ENCODE measurements at regions not wholly inside any gene's neighbourhood (a gene's known extent, or its start where the extent isn't known, plus 50 kb on each side); places are given as distances from the start of the nearest gene placed in this dataset.
"Not testable (repeated sequence)": the region's sequence is repeated elsewhere in the genome, so short reads cannot be mapped to it uniquely, and the experiment has no call there.

- Histone ChIP-seq H3K4me2 (peak overlapping the region; percentile 51), H3K27ac (peak overlapping the region; percentile 79), H2AFZ (peak overlapping the region; percentile 83), H3K4me3 (peak overlapping the region; percentile 70)
- H3F3A ChIP-seq (ENCODE audit: insufficient read depth, low read depth); intact Hi-C loops (cut with micrococcal nuclease; ENCODE audit: unreplicated experiment); H3K9me2 ChIP-seq (ENCODE audit: insufficient read depth); H3K36me3 ChIP-seq (ENCODE audit: low read depth); H4K20me1 ChIP-seq (ENCODE audit: insufficient read depth); BruUV-seq (replicated peaks); H3K27me3 ChIP-seq (ENCODE audit: insufficient read depth, low read depth); H3K4me1 ChIP-seq (replicated peaks; ENCODE audit: insufficient read depth); H3K79me2 ChIP-seq (ENCODE audit: low read depth); H3K9me3 ChIP-seq (ENCODE audit: insufficient read depth, low read depth): not testable (repeated sequence)
- ChIA-PET POLR2A (ENCODE audit: unreplicated experiment) (interaction anchor here (0.6 to 0.7 kb wide), 3 partner anchors 245 to 344 kb away, joined by 5 to 30 read pairs (median 23); partner anchors contain the start of gene VWA3A), CTCF (interaction anchor here (0.9 kb wide), 1 partner anchor 84 kb away, joined by 4 read pairs; no protein-coding TSS in a partner anchor)
- peak; percentile 45 to 85 for DNase-seq
Measured at GRCh38 chr16:22436823-22437652, 62.6 kb upstream of the CDR2 start.

GRCh38 chr16:22436326-22436822 is 62.0 kb upstream of the CDR2 start:
- H3K36me3 ChIP-seq (ENCODE audit: low read depth); H3F3A ChIP-seq (ENCODE audit: insufficient read depth, low read depth); H3K4me1 ChIP-seq (replicated peaks; ENCODE audit: insufficient read depth); intact Hi-C loops (cut with micrococcal nuclease; ENCODE audit: unreplicated experiment); H4K20me1 ChIP-seq (ENCODE audit: insufficient read depth); H3K9me3 ChIP-seq (ENCODE audit: insufficient read depth, low read depth); CTCF ChIA-PET; H3K79me2 ChIP-seq (ENCODE audit: low read depth); H3K27me3 ChIP-seq (ENCODE audit: insufficient read depth, low read depth); H3K9me2 ChIP-seq (ENCODE audit: insufficient read depth); DNase-seq: not testable (repeated sequence)
- H3K4me2 ChIP-seq = peak overlapping the region; percentile 51
- H2AFZ ChIP-seq = peak overlapping the region; percentile 83
- BruUV-seq (replicated peaks) = TSS peak; percentile 36
- H3K27ac ChIP-seq = peak overlapping the region; percentile 79
- POLR2A ChIA-PET (ENCODE audit: unreplicated experiment) = interaction anchor here (0.7 kb wide), 2 partner anchors 244 to 344 kb away, joined by 23 to 30 read pairs; partner anchors contain the start of gene VWA3A
- peak overlapping the region; percentile 70 for H3K4me3 ChIP-seq

GRCh38 chr16:22431314-22431713 is 56.9 kb upstream of the CDR2 start:
- BruUV-seq (replicated peaks); CTCF ChIA-PET: not testable (repeated sequence)

GRCh38 chr16:22428654-22429053 is 54.2 kb upstream of the CDR2 start:
- Histone ChIP-seq H3K9me2 (ENCODE audit: insufficient read depth) (no peaks in the 10 kb centered on the region), H3K79me2 (ENCODE audit: low read depth) (no peaks in the 10 kb centered on the region), H3K36me3 (ENCODE audit: low read depth) (0 out of 2 replicates have a peak, but pooled peaks cover 5% of the 10 kb centered on the region), H3K4me2 (no peak overlapping the region), H3F3A (ENCODE audit: insufficient read depth, low read depth) (no peaks in the 10 kb centered on the region; the same call in 1 of the 2 replicates), H2AFZ (no peak overlapping the region), H4K20me1 (ENCODE audit: insufficient read depth) (no peaks in the 10 kb centered on the region), H3K27me3 (ENCODE audit: insufficient read depth, low read depth) (no peaks in the 10 kb centered on the region), H3K9me3 (ENCODE audit: insufficient read depth, low read depth) (no peaks in the 10 kb centered on the region), H3K4me3 (no peak overlapping the region), H3K4me1 (replicated peaks; ENCODE audit: insufficient read depth) (no peaks in the 10 kb centered on the region), H3K27ac (no peak overlapping the region)
- TF ChIP-seq EZH2 (IDR thresholded peaks at IDR 0.05; ENCODE audit: low read depth) (no peak), CTCF (conservative IDR thresholded peaks at IDR 0.05) (no peak)
- BruUV-seq (replicated peaks) = no TSS peak
- CTCF ChIA-PET = no interaction called here
- POLR2A ChIA-PET (ENCODE audit: unreplicated experiment) = no interaction called here
- no peak for DNase-seq
- intact Hi-C loops (cut with micrococcal nuclease; ENCODE audit: unreplicated experiment) = no loop called here

More at GRCh38 chr16:22431314-22431713, 56.9 kb upstream of the CDR2 start:
- POLR2A ChIA-PET (ENCODE audit: unreplicated experiment); H3K9me3 ChIP-seq (ENCODE audit: insufficient read depth, low read depth); H3K36me3 ChIP-seq (ENCODE audit: low read depth); intact Hi-C loops (cut with micrococcal nuclease; ENCODE audit: unreplicated experiment); H3K27me3 ChIP-seq (ENCODE audit: insufficient read depth, low read depth); H3K4me1 ChIP-seq (replicated peaks; ENCODE audit: insufficient read depth); H3K4me2 ChIP-seq; DNase-seq; H3K4me3 ChIP-seq; H4K20me1 ChIP-seq (ENCODE audit: insufficient read depth); H3K9me2 ChIP-seq (ENCODE audit: insufficient read depth); H3K27ac ChIP-seq; H2AFZ ChIP-seq; H3F3A ChIP-seq (ENCODE audit: insufficient read depth, low read depth); H3K79me2 ChIP-seq (ENCODE audit: low read depth): not testable (repeated sequence)

All from PC-9 (cell line).